GM21390 (cell line): ENCODE measurements at regions not wholly inside any gene's neighbourhood (a gene's known extent, or its start where the extent isn't known, plus 50 kb on each side); places are given as distances from the start of the nearest gene placed in this dataset.

Experiments used
- ATAC-seq: cut with Tn5 transposase; IDR thresholded peaks from one replicate; pipeline ENCODE4 v1.9.1; 2021; ENCODE audit not compliant: unreplicated experiment

DNA sequence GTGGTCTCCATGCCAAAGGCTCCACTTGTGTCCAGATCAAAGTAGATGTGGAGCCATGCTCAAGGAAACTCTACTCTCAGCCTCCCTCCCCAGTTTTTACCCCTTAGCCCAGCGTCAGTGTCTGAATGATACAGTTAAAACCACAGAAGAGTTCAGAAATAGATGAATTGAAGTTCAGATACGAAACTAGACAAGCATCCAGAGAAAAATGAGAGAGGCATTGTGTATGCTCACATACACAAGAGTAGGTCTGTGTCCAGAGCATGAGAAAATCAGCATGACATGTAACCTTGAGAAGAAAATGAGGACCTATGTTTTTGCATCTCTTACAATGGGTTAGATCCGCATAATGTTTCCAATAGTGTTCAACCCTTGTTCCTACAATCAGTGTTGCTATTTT, 612.8 kb upstream of the PKDCC start:
- no peak for ATAC-seq

DNA sequence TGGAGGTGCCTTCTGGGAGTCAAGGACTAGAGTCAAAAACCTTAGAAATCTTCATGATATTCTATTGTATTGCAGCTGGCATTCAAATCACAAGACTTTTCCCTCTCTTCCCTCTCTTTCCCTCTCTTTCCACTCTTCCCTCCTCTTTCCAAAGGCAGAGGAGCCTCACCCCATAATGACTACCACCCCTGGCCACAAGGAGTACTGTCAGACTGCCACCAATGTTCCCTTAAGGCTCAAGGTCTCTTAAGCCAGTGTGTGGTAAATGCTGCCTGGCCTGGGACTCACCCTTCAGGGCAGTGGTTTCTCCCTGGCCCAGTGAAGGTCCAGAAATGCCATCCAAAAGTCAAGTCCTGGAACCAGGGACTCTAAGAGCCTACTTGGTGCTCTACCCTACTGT, 605.9 kb upstream of the PKDCC start:
- ATAC-seq = no peak

DNA sequence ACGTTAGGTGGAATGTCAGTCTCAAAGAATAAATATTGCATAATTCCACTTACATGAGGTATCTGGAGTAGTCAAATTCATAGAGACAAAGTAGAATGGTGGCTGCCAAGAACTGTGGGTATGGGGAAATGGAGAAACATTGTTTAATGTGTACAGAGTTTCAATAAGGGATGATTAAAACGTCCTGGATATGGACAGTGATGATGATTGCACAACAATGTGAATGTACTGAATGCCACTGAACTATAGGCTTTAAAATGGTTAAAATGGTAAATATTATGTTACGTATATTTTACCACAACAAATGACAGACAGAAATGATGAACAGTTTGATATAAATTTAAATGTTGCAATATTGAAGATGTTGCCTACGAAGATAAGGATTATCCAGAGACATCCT, 602.0 kb upstream of the PKDCC start:
- ATAC-seq = no peak

DNA sequence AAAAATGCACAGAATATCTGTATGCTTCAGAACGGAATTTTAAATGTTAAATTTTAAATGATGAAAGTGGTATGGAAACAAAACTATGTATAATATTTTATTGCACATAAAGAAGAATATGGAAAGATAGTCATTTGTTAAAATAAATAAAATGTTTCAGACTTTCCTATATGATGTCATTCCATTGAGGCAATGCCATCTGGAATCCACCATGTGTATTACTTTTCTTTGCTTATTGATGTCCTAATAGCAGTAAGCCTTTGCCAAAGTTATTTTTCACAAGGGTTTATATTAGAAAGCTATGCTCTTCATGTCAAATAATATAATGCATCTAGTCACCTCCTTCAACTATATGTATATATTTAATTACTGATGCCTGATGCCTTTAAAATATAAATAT, 601.6 kb upstream of the PKDCC start:
- ATAC-seq = no peak

DNA sequence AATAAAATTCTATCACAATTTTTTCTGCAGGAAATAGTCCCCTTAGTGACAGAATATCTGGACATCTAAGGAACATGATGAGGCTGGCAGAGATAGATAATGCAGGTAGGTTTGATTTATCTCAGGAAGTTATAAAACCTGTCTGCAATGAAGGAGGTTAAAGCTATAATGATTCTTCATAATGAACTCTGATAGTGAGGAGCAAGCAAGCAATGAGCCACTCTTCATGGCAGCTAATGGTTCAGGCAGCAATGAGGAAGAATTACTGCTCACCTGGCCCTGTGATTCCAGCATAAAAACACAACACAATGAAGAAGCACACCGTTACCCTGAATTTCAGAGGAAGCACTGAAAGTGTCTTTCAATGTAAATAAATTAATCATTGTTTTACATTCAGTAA, 599.6 kb upstream of the PKDCC start:
- ATAC-seq = no peak

DNA sequence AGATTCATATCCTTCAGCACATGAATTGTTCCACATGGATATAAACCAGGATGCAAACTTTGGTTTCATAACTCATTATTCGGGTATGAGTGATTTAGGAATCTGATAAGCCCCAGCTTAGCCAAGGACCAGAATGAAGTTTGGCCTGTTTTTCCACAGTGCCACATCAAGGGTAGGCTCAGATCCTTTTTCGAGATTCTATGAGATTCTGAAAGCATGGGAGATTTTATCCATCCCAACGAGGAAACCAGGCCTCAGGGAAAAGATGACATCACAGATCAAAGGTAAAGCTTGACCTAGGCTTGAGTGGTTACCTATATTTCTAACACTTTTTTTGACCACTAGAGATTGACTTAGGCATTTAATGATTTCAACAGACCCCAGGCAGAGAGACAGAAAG, 590.8 kb upstream of the PKDCC start:
- ATAC-seq = no peak

DNA sequence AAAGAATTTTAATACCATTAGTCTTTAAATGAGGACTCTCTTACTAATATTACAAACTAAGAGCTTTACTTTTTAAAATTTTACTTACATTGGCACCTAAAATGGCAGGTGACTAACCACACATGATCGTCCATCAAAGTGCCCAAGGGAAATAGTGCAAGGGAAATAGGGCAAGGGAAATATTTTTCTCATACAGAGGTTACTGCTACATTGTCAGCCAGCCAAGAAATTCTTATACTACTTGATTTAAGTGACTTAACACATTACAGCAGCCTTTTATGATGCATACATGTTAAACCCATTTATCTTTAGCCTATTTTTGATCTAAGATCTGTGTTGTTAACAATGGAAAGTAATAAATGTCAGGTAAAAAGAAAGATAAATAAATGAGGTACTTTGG, 587.2 kb upstream of the PKDCC start:
- ATAC-seq = no peak

DNA sequence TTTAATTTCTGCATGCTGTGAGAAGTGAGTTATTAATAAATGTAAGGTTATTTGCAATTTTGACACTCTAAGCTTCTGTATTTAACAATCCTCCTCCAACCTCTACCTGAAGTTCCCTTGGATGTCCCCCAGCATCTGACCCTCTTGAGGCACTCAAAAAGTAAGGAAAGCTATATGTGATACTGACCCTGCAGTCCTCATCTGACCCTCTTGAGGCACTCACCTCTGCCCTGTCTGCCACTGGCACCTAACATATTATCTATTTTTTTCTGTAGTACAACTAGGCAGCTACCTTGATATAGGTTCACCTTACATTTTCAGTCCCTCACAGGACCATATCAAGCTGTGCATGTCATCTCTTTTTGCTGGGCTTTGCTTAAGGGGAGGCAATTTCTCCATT, 583.4 kb upstream of the PKDCC start:
- no peak for ATAC-seq

DNA sequence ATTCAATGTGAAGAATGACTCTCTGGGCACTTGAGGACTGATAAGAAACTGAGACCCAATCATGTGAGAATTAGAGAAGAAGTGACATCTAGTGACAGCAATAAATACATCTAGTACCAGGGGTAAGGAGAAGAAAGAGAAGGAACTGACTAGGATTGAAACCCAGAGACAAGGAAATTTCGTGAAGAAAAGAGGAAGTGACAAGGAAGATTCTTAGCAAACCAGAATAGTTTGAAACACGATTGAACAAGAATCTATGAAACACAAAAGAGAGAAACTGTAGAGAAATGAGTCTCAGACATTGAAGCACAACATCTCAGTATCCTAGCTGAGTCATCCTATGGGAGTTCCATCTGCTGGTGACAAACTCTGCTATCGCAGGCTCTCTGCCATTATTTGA, 571.9 kb upstream of the PKDCC start:
- ATAC-seq = peak; percentile 62

DNA sequence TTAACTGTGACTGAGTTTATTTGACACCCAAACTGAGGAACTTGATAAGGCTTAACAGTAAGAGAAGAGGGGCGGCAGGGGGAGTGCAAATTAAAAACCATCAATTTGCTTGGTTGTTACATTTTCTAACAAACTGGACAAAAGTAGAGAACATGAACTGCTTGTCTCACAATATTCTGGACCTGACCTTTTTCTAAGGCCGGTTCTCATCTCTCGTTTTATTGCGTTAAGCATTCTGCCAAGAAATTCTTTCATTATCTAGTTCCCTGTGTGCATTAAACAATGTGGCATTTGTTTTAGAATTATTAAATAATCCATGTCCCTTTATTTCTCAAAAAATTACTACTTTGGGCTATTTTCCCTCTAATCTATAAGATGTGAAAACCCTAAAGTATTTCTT, 565.2 kb upstream of the PKDCC start:
- no peak for ATAC-seq

DNA sequence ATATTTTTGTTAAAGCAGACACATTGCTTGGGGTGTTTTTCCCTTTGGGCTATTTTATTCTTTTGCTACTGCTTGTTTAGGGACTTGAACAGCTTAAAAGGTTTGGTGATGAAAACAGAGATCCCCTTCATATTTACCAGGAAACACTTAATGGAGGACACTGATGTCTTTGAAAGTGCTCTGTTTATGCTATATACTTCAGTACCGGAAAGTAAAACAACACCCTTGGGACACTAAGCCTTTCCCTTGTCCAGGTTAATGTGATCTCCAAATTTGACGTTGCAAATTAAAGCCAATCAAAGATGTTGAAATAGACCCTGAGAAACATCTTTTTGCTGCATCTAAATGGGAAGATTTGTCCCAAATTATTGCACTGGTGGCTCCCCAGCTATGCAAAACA, 564.6 kb upstream of the PKDCC start:
- ATAC-seq = no peak

DNA sequence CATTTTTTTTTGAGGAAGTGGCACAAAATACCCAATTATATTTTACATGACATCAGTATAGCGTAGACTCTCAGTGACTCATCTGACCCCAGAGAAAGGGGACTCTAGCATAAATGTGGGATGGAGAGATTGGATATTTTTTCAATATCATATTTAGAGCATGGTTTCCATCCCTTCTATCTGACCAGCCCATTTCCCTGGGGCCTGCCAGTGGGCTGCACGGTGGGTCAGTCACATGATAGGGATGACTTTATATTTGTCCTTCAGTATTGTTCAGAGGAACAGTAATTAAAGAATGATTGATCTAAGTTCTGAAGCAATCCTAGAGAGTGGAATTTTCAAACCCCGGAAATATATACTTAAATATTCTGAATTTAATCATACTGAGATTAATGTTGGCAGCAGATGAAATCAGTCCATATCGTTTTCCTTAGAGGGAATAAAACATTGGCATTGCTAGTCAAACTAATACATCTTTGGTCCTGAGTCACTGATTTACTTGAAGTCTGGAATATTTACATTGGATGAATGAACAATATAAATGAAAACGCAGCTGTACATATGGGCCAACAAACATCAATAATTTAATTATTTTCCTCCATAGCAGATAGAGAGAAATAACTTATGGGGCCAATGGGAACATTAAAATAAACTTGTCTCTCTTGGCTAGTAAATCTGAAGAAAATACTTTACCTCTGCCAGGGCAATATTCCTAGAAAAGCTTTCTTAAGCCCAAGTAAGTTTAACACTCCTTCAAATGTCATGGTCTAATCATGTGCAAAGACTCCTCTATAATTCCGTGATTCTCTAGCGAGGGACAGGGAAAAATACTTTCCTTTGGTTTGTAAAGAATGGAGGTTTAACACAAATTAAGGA, 563.6 kb upstream of the PKDCC start:
- no peak for ATAC-seq

DNA sequence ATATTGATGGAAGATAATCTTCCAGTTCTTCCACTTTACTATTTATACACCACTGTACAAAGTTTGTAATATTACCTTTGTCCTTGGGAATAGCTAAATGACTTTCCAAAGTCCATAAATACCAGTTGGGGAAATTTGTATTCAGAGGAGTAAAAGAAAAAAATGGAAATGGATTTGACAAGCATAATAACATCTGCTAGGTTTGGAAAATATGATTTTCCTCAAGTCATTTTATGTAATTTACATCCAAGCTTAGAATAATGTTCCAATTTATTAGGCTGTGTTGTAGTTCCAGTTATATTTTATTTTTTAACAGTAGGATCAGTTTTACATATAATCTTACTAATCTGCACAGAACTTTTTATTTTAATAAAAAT, 563.0 kb upstream of the PKDCC start:
- ATAC-seq = no peak

DNA sequence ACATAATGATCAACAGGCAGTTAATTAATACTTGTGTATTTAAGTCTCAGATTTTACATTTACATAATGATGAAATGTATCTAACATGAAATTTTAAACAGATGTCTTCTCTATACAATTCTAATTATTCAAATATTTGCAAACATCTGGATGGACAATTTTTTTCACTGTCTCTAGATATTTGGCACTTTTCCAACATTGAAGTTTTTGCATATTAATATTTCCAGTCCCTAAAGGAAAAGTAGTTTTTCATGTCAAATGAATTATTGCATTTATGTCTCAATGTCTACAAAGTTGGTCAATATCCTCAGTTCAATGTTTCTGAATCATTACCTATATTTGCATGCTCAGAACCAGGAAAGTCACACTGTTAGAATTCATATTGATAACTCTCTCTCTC, 560.9 kb upstream of the PKDCC start:
- ATAC-seq = no peak

DNA sequence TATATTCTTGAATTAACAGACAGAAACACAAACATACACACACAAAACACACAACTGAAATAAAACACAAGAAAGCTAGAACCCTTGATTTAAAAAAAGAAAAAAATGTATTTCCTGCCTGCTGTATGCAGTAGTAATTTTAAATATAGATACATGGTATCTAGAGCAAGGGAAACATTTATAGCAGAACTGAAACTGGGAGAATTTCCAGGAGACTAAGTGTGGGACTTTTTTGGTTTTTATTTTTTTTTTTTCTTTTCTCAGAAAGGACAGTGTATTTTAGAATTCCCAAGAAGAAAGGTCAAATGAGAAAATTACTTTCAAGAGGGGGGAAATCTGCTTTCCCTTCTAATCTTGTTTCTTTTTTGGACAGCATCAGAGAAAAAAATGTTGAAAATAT, 558.9 kb upstream of the PKDCC start:
- no peak for ATAC-seq

DNA sequence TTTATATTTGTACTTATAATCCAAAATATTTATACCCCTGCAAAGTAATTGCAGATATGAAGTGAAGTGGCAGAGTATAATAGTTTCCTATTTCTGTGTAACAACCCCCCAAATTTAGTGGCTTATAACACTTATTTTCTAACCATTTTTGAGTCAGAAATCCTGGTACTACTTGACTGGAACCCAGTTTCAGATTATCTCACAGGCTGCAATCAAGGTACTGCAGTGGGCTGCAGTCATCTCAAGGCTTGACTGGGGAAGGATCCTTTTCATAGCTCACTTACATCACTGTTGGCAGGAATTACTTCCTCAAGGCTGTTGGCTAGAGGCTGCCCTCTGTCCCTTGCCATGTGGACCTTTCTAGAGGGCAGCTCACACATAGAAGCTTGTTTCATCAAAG, 558.2 kb upstream of the PKDCC start:
- ATAC-seq = no peak

DNA sequence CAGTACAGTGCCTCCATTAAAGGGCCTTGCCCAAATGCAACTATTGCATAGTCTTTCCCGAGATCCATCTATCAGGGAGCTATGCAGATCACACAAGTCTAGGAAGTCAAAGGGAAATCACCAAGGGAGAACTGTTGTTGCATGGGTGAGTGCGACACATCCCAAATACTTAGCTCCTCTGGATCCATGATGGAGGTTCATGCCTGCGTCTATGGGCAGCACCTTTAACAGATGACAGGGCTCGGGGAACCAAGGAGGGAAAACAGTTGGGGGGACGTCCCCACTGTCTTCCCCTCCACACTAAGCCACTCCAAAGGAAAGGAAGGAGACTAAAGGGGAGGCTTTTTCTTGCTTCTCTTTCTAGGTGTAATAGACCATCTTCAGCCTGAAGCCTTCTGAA, 552.8 kb upstream of the PKDCC start:
- no peak for ATAC-seq

DNA sequence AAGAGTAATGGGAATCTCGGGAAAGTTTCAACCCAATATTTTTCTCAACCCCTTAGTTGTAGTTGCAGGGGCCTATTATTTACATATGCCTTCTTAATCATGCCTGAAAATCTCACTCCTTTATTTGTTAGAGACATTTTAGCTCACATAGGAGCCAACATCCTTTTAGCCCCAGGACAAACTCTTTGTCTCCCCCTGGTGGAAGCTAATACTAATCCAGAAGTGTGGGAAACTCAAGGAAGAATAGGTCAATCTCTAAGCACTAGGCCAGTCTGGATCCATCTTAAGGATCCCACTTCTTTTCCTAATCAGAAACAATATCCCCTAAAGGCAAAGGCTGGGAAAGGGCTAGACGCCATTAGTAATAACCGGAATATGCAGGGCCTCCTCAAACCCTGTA, 550.9 kb upstream of the PKDCC start:
- ATAC-seq = no peak

DNA sequence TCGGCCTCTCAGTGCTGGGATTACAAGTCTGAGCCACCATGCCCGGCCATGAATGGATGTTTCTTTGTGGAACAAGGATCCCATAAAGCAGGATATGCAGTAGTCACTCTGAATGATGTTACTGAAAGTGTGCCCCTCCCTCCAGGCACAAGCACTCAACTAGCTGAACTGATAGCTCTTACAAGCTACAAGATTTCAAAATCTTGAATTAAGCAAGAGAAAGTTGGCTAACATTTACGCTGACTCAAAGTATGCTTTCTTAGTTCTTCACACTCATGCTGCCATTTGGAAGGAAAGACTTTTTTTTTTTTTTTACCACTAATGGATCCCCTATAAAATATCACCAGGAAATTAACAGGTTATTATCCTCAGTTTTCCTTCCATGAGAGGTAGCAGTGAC, 549.0 kb upstream of the PKDCC start:
- no peak for ATAC-seq

DNA sequence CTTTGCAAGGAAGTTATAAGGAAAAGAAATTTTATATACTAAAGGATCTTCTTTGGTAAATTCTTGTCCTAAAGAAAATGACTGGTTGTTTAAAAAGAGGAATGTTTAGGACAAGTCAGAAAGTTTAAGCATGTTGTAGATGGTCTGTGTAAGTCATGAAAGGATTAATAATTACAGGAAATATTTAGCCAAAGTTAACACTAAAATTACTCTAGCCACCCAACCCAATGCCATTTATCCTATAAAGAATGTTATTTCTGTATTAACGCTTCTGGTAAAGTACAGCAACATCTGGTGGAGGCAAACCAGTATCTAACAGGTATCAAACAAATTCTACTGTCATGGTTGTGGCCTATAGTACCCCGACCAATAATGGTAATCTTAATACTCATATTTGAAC, 546.9 kb upstream of the PKDCC start:
- ATAC-seq = no peak

DNA sequence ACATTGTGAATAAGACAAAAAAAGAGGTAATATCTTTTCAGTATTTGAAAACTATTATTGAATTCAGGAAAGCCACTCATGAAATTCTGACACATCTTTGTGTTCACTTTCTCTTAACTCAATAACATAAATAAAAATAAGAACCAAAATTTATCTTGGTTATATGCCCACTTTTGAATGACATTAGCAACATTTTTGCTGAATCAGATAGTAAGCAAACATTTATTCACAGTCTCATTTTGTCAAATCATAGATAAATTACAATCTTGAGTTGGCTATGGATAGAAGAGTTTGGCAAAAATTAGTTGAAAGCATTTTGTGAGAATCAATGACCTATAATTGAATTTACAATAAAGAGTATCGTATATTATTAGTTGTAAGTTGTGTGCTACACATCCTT, 545.1 kb upstream of the PKDCC start:
- no peak for ATAC-seq

DNA sequence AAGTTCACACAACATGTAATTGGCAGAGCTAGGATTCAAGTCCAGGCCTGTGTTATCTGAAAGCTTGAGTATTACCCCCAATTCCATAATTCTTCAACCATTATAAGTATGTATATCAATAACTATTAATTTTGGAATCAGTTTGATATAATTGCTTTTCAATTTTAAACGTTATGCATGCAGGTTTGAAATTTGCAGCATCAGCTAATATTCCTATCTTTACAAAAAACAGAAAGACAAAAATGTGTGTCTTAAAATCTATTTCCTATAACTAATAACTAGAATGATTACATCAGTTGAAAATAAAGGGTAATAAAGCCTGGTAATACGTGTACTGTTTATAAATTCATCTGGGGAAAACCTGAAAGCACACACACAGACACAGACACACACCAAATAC, 543.3 kb upstream of the PKDCC start:
- no peak for ATAC-seq

DNA sequence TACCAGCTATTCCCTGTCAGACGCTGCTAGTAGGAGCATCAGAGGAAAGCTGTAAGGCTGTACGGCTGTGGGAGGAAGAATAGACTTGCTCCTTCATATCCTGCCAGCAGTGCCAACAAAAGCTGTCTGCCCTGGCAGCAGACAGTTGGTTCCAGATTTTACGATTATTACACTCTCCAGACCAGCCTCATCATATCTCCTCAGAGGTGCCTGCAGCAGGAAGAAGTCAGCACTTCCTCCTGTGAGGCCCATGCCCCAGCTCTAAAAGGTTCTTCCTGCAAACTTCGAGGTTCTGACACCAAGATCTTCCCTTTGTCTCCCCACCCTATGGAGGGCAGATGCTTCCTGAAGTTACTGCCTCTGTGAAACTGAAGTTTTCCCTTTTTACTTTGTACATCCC, 537.7 kb upstream of the PKDCC start:
- no peak for ATAC-seq
